Esophagus muscularis mucosa (tissue), 4 donors: ENCODE measurements at regions not wholly inside any gene's neighbourhood (a gene's known extent, or its start where the extent isn't known, plus 50 kb on each side); places are given as distances from the start of the nearest gene placed in this dataset.

Experiments
- EP300 ChIP-seq: sonication (generic); formaldehyde crosslinking; IDR thresholded peaks from one replicate; pipeline ENCODE4 v1.6.1; 2017; ENCODE audit warnings: antibody characterized with exemption
- POLR2A ChIP-seq: fragments of 450-650 bp; IDR thresholded peaks from one replicate; pipeline ENCODE4 v1.6.1; 2017; ENCODE audit warnings: antibody characterized with exemption, moderate library complexity, mild to moderate bottlenecking, low read depth
- TF ChIP-seq, protein P1 (sequence below), 3 experiments: fragments of 200-600 bp in 2 of 3; fragments of 450-650 bp in 1 of 3; sonication (generic) in 2 of 3; IDR thresholded peaks; one replicate each; pipeline ENCODE4 v1.5.1; 2017 to 2019; ENCODE audit warnings: antibody characterized with exemption in 3 of 3, mild to moderate bottlenecking in 2 of 3, moderate library complexity in 1 of 3

DNA sequence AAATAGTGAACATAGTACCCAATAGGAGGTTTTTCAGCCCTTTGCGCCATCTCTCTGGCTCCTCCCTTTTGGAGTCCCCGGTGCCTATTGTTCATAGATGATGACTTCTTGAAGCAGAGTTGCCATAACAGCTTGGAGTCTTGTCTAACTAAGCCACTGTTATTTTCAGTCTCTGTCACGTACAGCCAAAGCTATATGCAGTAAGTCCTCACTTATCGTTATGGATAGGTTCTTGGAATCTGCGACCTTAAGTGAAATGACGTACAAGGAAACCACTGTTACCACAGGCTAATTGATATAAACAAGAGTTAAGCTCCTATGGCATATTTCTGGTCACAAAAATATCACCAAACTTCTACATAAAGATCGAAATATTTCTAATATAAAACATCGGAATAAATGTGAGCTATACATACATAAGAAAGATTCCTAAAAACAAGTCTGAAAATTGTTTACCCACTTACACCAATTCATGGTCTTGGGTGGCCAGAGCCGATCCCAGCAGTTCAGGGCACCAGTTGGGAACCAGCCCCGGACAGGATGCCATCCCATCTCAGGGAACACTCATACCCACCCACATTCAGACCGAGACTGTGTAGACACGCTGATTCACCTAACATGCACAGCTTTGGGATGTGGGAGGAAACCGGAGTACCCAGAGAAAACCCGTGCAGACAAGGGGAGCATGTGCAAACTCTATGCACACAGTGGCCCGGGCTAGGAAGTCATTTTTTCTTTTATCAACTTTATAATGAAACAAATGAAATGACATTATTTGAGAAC lies 76.0 kb upstream of the PRPS1L1 start:
- TF ChIP-seq, protein P1, sequence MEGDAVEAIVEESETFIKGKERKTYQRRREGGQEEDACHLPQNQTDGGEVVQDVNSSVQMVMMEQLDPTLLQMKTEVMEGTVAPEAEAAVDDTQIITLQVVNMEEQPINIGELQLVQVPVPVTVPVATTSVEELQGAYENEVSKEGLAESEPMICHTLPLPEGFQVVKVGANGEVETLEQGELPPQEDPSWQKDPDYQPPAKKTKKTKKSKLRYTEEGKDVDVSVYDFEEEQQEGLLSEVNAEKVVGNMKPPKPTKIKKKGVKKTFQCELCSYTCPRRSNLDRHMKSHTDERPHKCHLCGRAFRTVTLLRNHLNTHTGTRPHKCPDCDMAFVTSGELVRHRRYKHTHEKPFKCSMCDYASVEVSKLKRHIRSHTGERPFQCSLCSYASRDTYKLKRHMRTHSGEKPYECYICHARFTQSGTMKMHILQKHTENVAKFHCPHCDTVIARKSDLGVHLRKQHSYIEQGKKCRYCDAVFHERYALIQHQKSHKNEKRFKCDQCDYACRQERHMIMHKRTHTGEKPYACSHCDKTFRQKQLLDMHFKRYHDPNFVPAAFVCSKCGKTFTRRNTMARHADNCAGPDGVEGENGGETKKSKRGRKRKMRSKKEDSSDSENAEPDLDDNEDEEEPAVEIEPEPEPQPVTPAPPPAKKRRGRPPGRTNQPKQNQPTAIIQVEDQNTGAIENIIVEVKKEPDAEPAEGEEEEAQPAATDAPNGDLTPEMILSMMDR (IDR thresholded peaks at IDR 0.05), result no peak
- no peak for TF ChIP-seq POLR2A
- TF ChIP-seq EP300, result no peak
